Muscle of leg (tissue), 3 donors: ENCODE measurements at regions not wholly inside any gene's neighbourhood (a gene's known extent, or its start where the extent isn't known, plus 50 kb on each side); places are given as distances from the start of the nearest gene placed in this dataset.
A peak's percentile ranks its signal among the peaks of the same experiment; 100 is the strongest.

ENCODE experiments used
- DNase-seq: peaks from one replicate; pipeline ENCODE4 v3.0.0; 2013
- H3K27ac ChIP-seq: one replicate; pipeline ENCODE4 v1.5.1; 2013; ENCODE audit warnings: mild to moderate bottlenecking, low read length, control low read depth
- H3K27me3 ChIP-seq: one replicate; pipeline ENCODE4 v1.6.1; 2013; ENCODE audit warnings: low read length; ENCODE audit not compliant: control insufficient read depth, insufficient read depth
- H3K36me3 ChIP-seq: one replicate; pipeline ENCODE4 v1.6.1; 2013; ENCODE audit warnings: low read length; ENCODE audit not compliant: control insufficient read depth, insufficient read depth
- H3K4me1 ChIP-seq: one replicate; pipeline ENCODE4 v1.6.1; 2013; ENCODE audit warnings: low read length; ENCODE audit not compliant: control insufficient read depth, insufficient read depth
- H3K4me3 ChIP-seq: one replicate; pipeline ENCODE4 v1.5.1; 2013; ENCODE audit warnings: low read length, control low read depth
- H3K9me3 ChIP-seq: replicated peaks from 2 replicates; pipeline ENCODE4 v1.6.1; 2013; ENCODE audit warnings: low read depth, low read length; ENCODE audit not compliant: control insufficient read depth
- WGBS: methylation state at CpG from one replicate; pipeline ENCODE4 v1.1.5; 2013; ENCODE audit warnings: missing lambda C conversion rate; ENCODE audit not compliant: insufficient coverage; 5-methylcytosine and 5-hydroxymethylcytosine counted together

GRCh38 chr13:78998630-78999315, 339.8 kb upstream of the OBI1 start:
- no peaks in the 10 kb centered on the region for H3K36me3 ChIP-seq
- no CpG with 5 or more reads among the region's 4 CpGs for WGBS
- no peak for DNase-seq
- no peak overlapping the region for H3K27ac ChIP-seq
- H3K4me1 ChIP-seq, result no peaks in the 10 kb centered on the region
- no peaks in the 10 kb centered on the region for H3K27me3 ChIP-seq
- no peaks in the 10 kb centered on the region for H3K9me3 ChIP-seq
- H3K4me3 ChIP-seq, result no peak overlapping the region

- H3K4me3 ChIP-seq, result no peak overlapping the region
- H3K27me3 ChIP-seq, result no peaks in the 10 kb centered on the region
- H3K36me3 ChIP-seq, result no peaks in the 10 kb centered on the region
- H3K4me1 ChIP-seq, result no peaks in the 10 kb centered on the region
- H3K27ac ChIP-seq, result no peak overlapping the region
- no CpG with 5 or more reads among the region's 9 CpGs for WGBS
- no peak for DNase-seq
- H3K9me3 ChIP-seq, result no peaks in the 10 kb centered on the region
Observed at GRCh38 chr13:78997902-78998629, 339.1 kb upstream of the OBI1 start.

DNA sequence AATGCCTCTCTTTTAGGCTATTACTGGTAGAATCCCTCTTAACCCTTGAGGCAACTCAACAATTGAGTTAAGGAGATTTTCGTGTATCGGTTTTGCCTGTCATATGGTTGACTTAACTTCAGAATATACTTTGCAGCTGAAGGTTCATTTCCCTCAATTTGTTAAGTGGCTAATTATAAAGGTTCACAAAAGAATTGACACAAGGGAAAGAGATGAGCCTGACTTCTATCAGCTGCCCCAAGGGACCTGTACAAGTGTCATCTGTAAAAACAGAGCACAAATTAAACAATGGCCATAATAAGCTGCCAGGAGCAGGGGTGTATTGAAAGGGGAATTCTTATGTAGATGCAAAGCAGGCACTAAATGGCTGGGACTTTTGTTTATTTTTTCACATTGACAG, 334.8 kb upstream of the OBI1 start:
- H3K27ac ChIP-seq, result no peak overlapping the region
- H3K36me3 ChIP-seq, result no peaks in the 10 kb centered on the region
- no peaks in the 10 kb centered on the region for H3K27me3 ChIP-seq
- no peak for DNase-seq
- H3K9me3 ChIP-seq, result no peaks in the 10 kb centered on the region
- no peaks in the 10 kb centered on the region for H3K4me1 ChIP-seq
- H3K4me3 ChIP-seq, result no peak overlapping the region
- WGBS, result no CpG with 5 or more reads among the region's 2 CpGs

DNA sequence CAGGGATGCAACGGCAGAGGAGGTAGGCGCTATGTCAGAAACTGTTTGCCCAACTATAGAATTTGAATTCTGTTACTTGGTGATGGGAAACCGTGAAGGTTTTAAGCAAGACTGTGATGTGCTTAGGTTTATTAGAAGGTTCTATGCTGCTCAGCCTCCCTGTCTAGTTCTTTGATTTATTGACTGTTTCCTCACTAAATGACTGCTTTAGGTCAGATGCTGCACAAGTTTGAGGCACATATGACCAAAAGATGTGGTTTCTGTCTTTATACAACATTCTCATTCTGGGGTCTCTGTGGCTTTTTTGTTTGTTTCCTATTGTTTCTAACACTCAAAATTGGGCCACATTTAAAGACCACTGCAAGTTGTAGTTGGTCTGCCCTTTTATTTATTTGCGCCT, 323.0 kb upstream of the OBI1 start:
- Histone ChIP-seq H3K27ac (no peak overlapping the region), H3K9me3 (no peaks in the 10 kb centered on the region), H3K27me3 (no peaks in the 10 kb centered on the region), H3K36me3 (no peaks in the 10 kb centered on the region), H3K4me1 (no peaks in the 10 kb centered on the region), H3K4me3 (no peak overlapping the region)
- WGBS, result 35% methylated on average over 2 of the region's 4 CpGs
- DNase-seq, result no peak

DNA sequence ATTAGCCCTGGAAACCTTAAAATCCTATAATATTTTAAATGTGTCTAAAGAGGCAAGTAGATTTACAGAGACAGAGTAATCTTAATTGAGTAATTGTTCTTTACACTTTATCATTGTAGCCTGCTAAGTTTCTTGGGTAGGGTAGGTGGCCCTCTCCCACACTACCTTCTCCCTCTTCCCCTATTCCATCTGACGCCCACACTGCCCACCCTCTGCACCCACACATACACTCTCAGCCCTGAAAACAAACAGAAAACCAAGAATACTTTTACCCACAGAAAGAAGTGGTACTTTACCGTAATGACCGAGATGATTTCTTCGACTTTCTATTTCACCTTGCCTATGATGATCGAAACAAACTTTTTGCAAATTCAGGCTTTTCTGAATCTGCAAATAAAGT, 320.4 kb upstream of the OBI1 start:
- Histone ChIP-seq H3K27ac (no peak overlapping the region), H3K4me3 (no peak overlapping the region), H3K9me3 (no peaks in the 10 kb centered on the region), H3K27me3 (no peaks in the 10 kb centered on the region), H3K4me1 (no peaks in the 10 kb centered on the region), H3K36me3 (no peaks in the 10 kb centered on the region)
- 86% methylated on average over 1 of the region's 5 CpGs for WGBS
- DNase-seq, result no peak

GRCh38 chr13:78978381-78978998, 319.5 kb upstream of the OBI1 start:
- H3K27me3 ChIP-seq, result no peaks in the 10 kb centered on the region
- 25% methylated on average over 2 of the region's 2 CpGs for WGBS
- no peak overlapping the region for H3K27ac ChIP-seq
- no peaks in the 10 kb centered on the region for H3K9me3 ChIP-seq
- no peaks in the 10 kb centered on the region for H3K36me3 ChIP-seq
- DNase-seq, result peak; percentile 73
- no peak overlapping the region for H3K4me3 ChIP-seq
- H3K4me1 ChIP-seq, result no peaks in the 10 kb centered on the region

GRCh38 chr13:78977311-78977710, 318.4 kb upstream of the OBI1 start:
- H3K27ac ChIP-seq, result no peak overlapping the region
- no peak overlapping the region for H3K4me3 ChIP-seq
- WGBS, result 90% methylated on average over 2 of the region's 3 CpGs

GRCh38 chr13:78976696-78977095, 317.7 kb upstream of the OBI1 start:
- no peak overlapping the region for H3K27ac ChIP-seq

More at GRCh38 chr13:78977311-78977710, 318.4 kb upstream of the OBI1 start:
- DNase-seq, result no peak
- H3K4me1 ChIP-seq, result no peaks in the 10 kb centered on the region
- no peaks in the 10 kb centered on the region for H3K9me3 ChIP-seq
- H3K36me3 ChIP-seq, result no peaks in the 10 kb centered on the region
- H3K27me3 ChIP-seq, result no peaks in the 10 kb centered on the region

GRCh38 chr13:78972561-78972960, 313.6 kb upstream of the OBI1 start:
- H3K4me1 ChIP-seq, result no peaks in the 10 kb centered on the region
- WGBS, result 88% methylated on average over 2 of the region's 3 CpGs
- H3K4me3 ChIP-seq, result no peak overlapping the region
- no peak for DNase-seq
- no peaks in the 10 kb centered on the region for H3K36me3 ChIP-seq
- H3K27ac ChIP-seq, result no peak overlapping the region
- H3K9me3 ChIP-seq, result no peaks in the 10 kb centered on the region
- no peaks in the 10 kb centered on the region for H3K27me3 ChIP-seq

More at GRCh38 chr13:78976696-78977095, 317.7 kb upstream of the OBI1 start:
- Histone ChIP-seq H3K9me3 (no peaks in the 10 kb centered on the region), H3K36me3 (no peaks in the 10 kb centered on the region), H3K27me3 (no peaks in the 10 kb centered on the region), H3K4me1 (no peaks in the 10 kb centered on the region), H3K4me3 (no peak overlapping the region)
- DNase-seq, result no peak
- WGBS, result 66% methylated on average over 3 of the region's 5 CpGs

GRCh38 chr13:78971355-78972025, 312.5 kb upstream of the OBI1 start:
- Histone ChIP-seq H3K4me3 (no peak overlapping the region), H3K36me3 (no peaks in the 10 kb centered on the region), H3K27me3 (no peaks in the 10 kb centered on the region), H3K27ac (no peak overlapping the region), H3K9me3 (no peaks in the 10 kb centered on the region), H3K4me1 (no peaks in the 10 kb centered on the region)
- DNase-seq, result no peak
- WGBS, result no CpG with 5 or more reads among the region's 4 CpGs
